Adrenal gland (tissue), 9 donors: ENCODE measurements at regions not wholly inside any gene's neighbourhood (a gene's known extent, or its start where the extent isn't known, plus 50 kb on each side); places are given as distances from the start of the nearest gene placed in this dataset.

Experiments used
- DNase-seq, 7 donors: peaks; one replicate each; pipeline ENCODE4 v3.0.0-alpha.2; 2019 to 2020
- H3K27ac ChIP-seq, 5 donors: fragments of 200-600 bp; sonication (generic) in 4 of 5; 1 replicate in 3 of 5; 2 replicates in 2 of 5; pipeline versions ENCODE4 v1.5.1 to v1.8.0; 2016 to 2020; ENCODE audit warnings: mild to moderate bottlenecking in 1 of 5
- H3K27me3 ChIP-seq: fragments of 200-600 bp; 2 replicates; pipeline ENCODE4 v1.8.0; 2021
- H3K36me3 ChIP-seq, 2 donors: fragments of 200-600 bp; replicated peaks in 1 of 2; 1 replicate in 1 of 2; 2 replicates in 1 of 2; pipeline versions ENCODE4 v1.5.1 to v1.8.0; 2018 to 2022
- H3K4me1 ChIP-seq, 2 donors: fragments of 200-600 bp; replicated peaks in 1 of 2; 1 replicate in 1 of 2; 2 replicates in 1 of 2; pipeline versions ENCODE4 v1.5.1 to v1.8.0; 2018 to 2021
- H3K4me3 ChIP-seq, 4 donors: fragments of 200-600 bp; sonication (generic) in 3 of 4; one replicate each; pipeline ENCODE4 v1.5.1; 2016 to 2018
- H3K9me3 ChIP-seq, 3 donors: fragments of 200-600 bp; sonication (generic) in 1 of 3; replicated peaks in 1 of 3; 1 replicate in 2 of 3; 2 replicates in 1 of 3; pipeline versions ENCODE4 v1.5.1 to v1.8.0; 2016 to 2021
- CTCF ChIP-seq, 6 experiments: fragments of 450-650 bp in 4 of 6; fragments of 200-600 bp in 2 of 6; sonication (generic) in 1 of 6; IDR thresholded peaks; 1 replicate in 5 of 6; 2 replicates in 1 of 6; pipeline versions ENCODE4 v1.5.1 to v1.8.0; 2016 to 2021; ENCODE audit warnings: antibody characterized with exemption in 6 of 6, mild to moderate bottlenecking in 2 of 6, moderate library complexity in 1 of 6
- POLR2A ChIP-seq, 2 donors: fragments of 450-650 bp; IDR thresholded peaks; one replicate each; pipeline ENCODE4 v1.6.1; 2017; ENCODE audit warnings: antibody characterized with exemption in 2 of 2, mild to moderate bottlenecking in 2 of 2, moderate library complexity in 1 of 2
- WGBS, 4 donors: extraction: QIAGEN DNeasy Blood & Tissue Kit in 2 of 4; methylation state at CpG; one replicate each; pipeline versions ENCODE4 v1.1.5 to v1.1.7; 2013 to 2017; 5-methylcytosine and 5-hydroxymethylcytosine counted together
- intact Hi-C, 2 donors: fragments of 100-400 bp; cut with DNase I; formaldehyde crosslinking; loops; one replicate each; pipeline versions ENCODE4 v1.14.1 to v1.15.0; 2022 to 2023
- donor health status: healthy with polysubstance abuse.
- donor health status: Bipolar disorder and iron deficiency.
- donor health status: DM: yes; HTN: yes; CAD: no.
- donor health status: DM: no; HTN: no; CAD: no.
- donor health status: DM: no; HTN: no; CAD: no.

- no peaks in the 10 kb centered on the region for H3K9me3 ChIP-seq
- no peak overlapping the region for H3K4me3 ChIP-seq
- H3K36me3 ChIP-seq = no peaks in the 10 kb centered on the region
- intact Hi-C loops = loop anchor here in 1 of 2 donors (5.0 kb wide), 1 partner anchor 168 kb away; the partner anchor contains the start of gene PLPP3
- 88 to 90% (median 89%) methylated on average over 8 of the region's 8 CpGs for WGBS, 4 donors
- H3K27me3 ChIP-seq = no peaks in the 10 kb centered on the region
- TF ChIP-seq CTCF (IDR thresholded peaks at IDR 0.05) (peak in 3 of 6 experiments; percentile 26 to 33 (median 30)), POLR2A (IDR thresholded peaks at IDR 0.05) (no peak)
- H3K27ac ChIP-seq = no peak overlapping the region
- H3K4me1 ChIP-seq = no peaks in the 10 kb centered on the region
- peak in 1 of 7 donors; percentile 19 for DNase-seq
Observed at GRCh38 chr1:56409112-56409691, 170.2 kb downstream of the PLPP3 start.

GRCh38 chr1:56406821-56407220 is 172.5 kb downstream of the PLPP3 start:
- no peaks in the 10 kb centered on the region for H3K9me3 ChIP-seq
- 96 to 100% (median 98%) methylated on average over 2 of the region's 2 CpGs for WGBS, 4 donors
- no peak overlapping the region for H3K27ac ChIP-seq
- H3K4me1 ChIP-seq = no peaks in the 10 kb centered on the region
- intact Hi-C loops = loop anchor here in 1 of 2 donors (5.0 kb wide), 1 partner anchor 170 kb away; the partner anchor contains the start of gene PLPP3
- DNase-seq = no peak
- H3K4me3 ChIP-seq = no peak overlapping the region
- no peaks in the 10 kb centered on the region for H3K36me3 ChIP-seq
- H3K27me3 ChIP-seq = no peaks in the 10 kb centered on the region
- TF ChIP-seq CTCF (IDR thresholded peaks at IDR 0.05) (no peak), POLR2A (IDR thresholded peaks at IDR 0.05) (no peak)

GRCh38 chr1:56404561-56405030 is 174.8 kb downstream of the PLPP3 start:
- no peak for TF ChIP-seq POLR2A (IDR thresholded peaks at IDR 0.05)
- TF ChIP-seq CTCF (IDR thresholded peaks at IDR 0.05) = no peak
- Histone ChIP-seq H3K27ac (peak overlapping the region in 1 of 5 donors; percentile 33), H3K4me3 (no peak overlapping the region), H3K27me3 (no peaks in the 10 kb centered on the region), H3K4me1 (no peaks in the 10 kb centered on the region), H3K36me3 (no peaks in the 10 kb centered on the region), H3K9me3 (no peaks in the 10 kb centered on the region)
- DNase-seq = peak in 3 of 7 donors; percentile 27 to 56 (median 28)
- 62 to 77% (median 69%) methylated on average over 6 to 7 of the region's 7 CpGs for WGBS, 4 donors
- intact Hi-C loops = loop anchor here in 1 of 2 donors (5.0 kb wide), 1 partner anchor 173 kb away; the partner anchor contains the start of gene PLPP3

GRCh38 chr1:56404066-56404465 is 175.3 kb downstream of the PLPP3 start:
- H3K4me1 ChIP-seq = no peaks in the 10 kb centered on the region
- no peaks in the 10 kb centered on the region for H3K9me3 ChIP-seq
- WGBS, 4 donors = 69 to 89% (median 74%) methylated on average over 4 of the region's 4 CpGs
- H3K27me3 ChIP-seq = no peaks in the 10 kb centered on the region
- no peak overlapping the region for H3K27ac ChIP-seq
- no peak for TF ChIP-seq CTCF (IDR thresholded peaks at IDR 0.05)
- no peak overlapping the region for H3K4me3 ChIP-seq
- H3K36me3 ChIP-seq = no peaks in the 10 kb centered on the region
- no peak for DNase-seq
- intact Hi-C loops = no loop called here
